Neural cell (in vitro differentiated cells): ENCODE measurements at regions not wholly inside any gene's neighbourhood (a gene's known extent, or its start where the extent isn't known, plus 50 kb on each side); places are given as distances from the start of the nearest gene placed in this dataset.

Source experiments
- H2AFZ ChIP-seq: fragments of 200-600, 300-800 bp; sonication (generic), shearing (Covaris generic); 2 replicates; pipeline ENCODE4 v1.6.0; 2014; ENCODE audit warnings: low read depth, mild to moderate bottlenecking, antibody characterized with exemption, low read length, moderate library complexity
- H3F3A ChIP-seq: fragments of 200-600 bp; shearing (Covaris generic); 2 replicates; pipeline ENCODE4 v1.6.1; 2016; ENCODE audit warnings: mild to moderate bottlenecking, moderate library complexity, mixed read lengths, antibody characterized with exemption, low read length; ENCODE audit not compliant: insufficient read depth, poor library complexity, severe bottlenecking
- H3K27ac ChIP-seq: fragments of 200-600, 300-800 bp; sonication (generic), shearing (Covaris generic); 2 replicates; pipeline ENCODE4 v1.5.1; 2014; ENCODE audit warnings: mild to moderate bottlenecking, low read length, moderate library complexity
- H3K27me3 ChIP-seq: fragments of 300-800, 200-600 bp; sonication (generic), shearing (Covaris generic); 2 replicates; pipeline ENCODE4 v1.6.0; 2014; ENCODE audit warnings: mild to moderate bottlenecking, low read depth, low read length, moderate library complexity; ENCODE audit not compliant: insufficient read depth
- H3K36me3 ChIP-seq: fragments of 300-800, 200-600 bp; sonication (generic), shearing (Covaris generic); 2 replicates; pipeline ENCODE4 v1.5.1; 2014; ENCODE audit warnings: mild to moderate bottlenecking, antibody characterized with exemption, low read length, moderate library complexity; ENCODE audit not compliant: insufficient read depth
- H3K4me2 ChIP-seq: fragments of 300-800, 200-600 bp; sonication (generic), shearing (Covaris generic); 2 replicates; pipeline ENCODE4 v1.6.0; 2014; ENCODE audit warnings: mild to moderate bottlenecking, low read length
- H3K4me3 ChIP-seq: fragments of 300-800, 200-600 bp; sonication (generic), shearing (Covaris generic); 2 replicates; pipeline ENCODE4 v1.5.1; 2014; ENCODE audit warnings: mild to moderate bottlenecking, low read length, moderate library complexity
- H3K79me2 ChIP-seq: fragments of 200-600 bp; shearing (Covaris generic); replicated peaks from 2 replicates; pipeline ENCODE4 v1.6.0; 2014; ENCODE audit warnings: mild to moderate bottlenecking, low read length, moderate library complexity; ENCODE audit not compliant: insufficient read depth
- H3K9ac ChIP-seq: fragments of 300-800, 200-600 bp; sonication (generic), shearing (Covaris generic); 2 replicates; pipeline ENCODE4 v1.6.1; 2016; ENCODE audit warnings: mild to moderate bottlenecking, low read length, mixed read lengths
- H3K9me2 ChIP-seq: fragments of 200-600 bp; shearing (Covaris generic); 2 replicates; pipeline ENCODE4 v1.6.1; 2016; ENCODE audit warnings: mild to moderate bottlenecking, low read length, mixed read lengths; ENCODE audit not compliant: insufficient read depth
- H3K9me3 ChIP-seq: fragments of 200-600, 300-800 bp; sonication (generic), shearing (Covaris generic); 2 replicates; pipeline ENCODE4 v1.6.1; 2016; ENCODE audit warnings: mild to moderate bottlenecking, mixed run types, low read length, moderate library complexity, mixed read lengths
- H4K20me1 ChIP-seq: fragments of 200-600 bp; shearing (Covaris generic); 2 replicates; pipeline ENCODE4 v1.6.1; 2016; ENCODE audit warnings: mild to moderate bottlenecking, mixed run types; ENCODE audit not compliant: insufficient read depth
- CTCF ChIP-seq: fragments of 450-650 bp; IDR thresholded peaks from 2 replicates; pipeline ENCODE4 v1.5.1; 2014; ENCODE audit warnings: antibody characterized with exemption, mild to moderate bottlenecking, moderate library complexity; ENCODE audit not compliant: poor library complexity, severe bottlenecking
- EP300 ChIP-seq: fragments of 450-650 bp; conservative IDR thresholded peaks from 2 replicates; pipeline ENCODE4 v1.6.1; 2014; ENCODE audit warnings: antibody characterized with exemption, mild to moderate bottlenecking, moderate library complexity; ENCODE audit not compliant: poor library complexity, severe bottlenecking
- EZH2 ChIP-seq: fragments of 200-600, 300-800 bp; shearing (Covaris generic), sonication (generic); IDR thresholded peaks from 2 replicates; pipeline ENCODE4 v1.6.1; 2014; ENCODE audit warnings: antibody characterized with exemption, low read length, borderline replicate concordance, mild to moderate bottlenecking; ENCODE audit not compliant: insufficient read depth, poor library complexity, severe bottlenecking
- MXI1 ChIP-seq: fragments of 450-650 bp; conservative IDR thresholded peaks from 2 replicates; pipeline ENCODE4 v1.6.1; 2014; ENCODE audit warnings: antibody characterized with exemption, mild to moderate bottlenecking; ENCODE audit not compliant: poor library complexity, severe bottlenecking
- POLR2AphosphoS5 ChIP-seq: IDR thresholded peaks from 2 replicates; pipeline ENCODE4 v1.6.1; 2012
- RAD21 ChIP-seq: fragments of 450-650 bp; conservative IDR thresholded peaks from 2 replicates; pipeline ENCODE4 v1.6.1; 2014; ENCODE audit warnings: antibody characterized with exemption, mild to moderate bottlenecking, moderate library complexity
- REST ChIP-seq: IDR thresholded peaks from 2 replicates; pipeline ENCODE4 v1.6.1; 2012; ENCODE audit warnings: borderline replicate concordance
- SMC3 ChIP-seq: fragments of 450-650 bp; conservative IDR thresholded peaks from 2 replicates; pipeline ENCODE4 v1.6.1; 2014; ENCODE audit warnings: antibody characterized with exemption, mild to moderate bottlenecking, moderate library complexity; ENCODE audit not compliant: poor library complexity
- TAF1 ChIP-seq: IDR thresholded peaks from 2 replicates; pipeline ENCODE4 v1.6.1; 2012; ENCODE audit warnings: low read depth

DNA sequence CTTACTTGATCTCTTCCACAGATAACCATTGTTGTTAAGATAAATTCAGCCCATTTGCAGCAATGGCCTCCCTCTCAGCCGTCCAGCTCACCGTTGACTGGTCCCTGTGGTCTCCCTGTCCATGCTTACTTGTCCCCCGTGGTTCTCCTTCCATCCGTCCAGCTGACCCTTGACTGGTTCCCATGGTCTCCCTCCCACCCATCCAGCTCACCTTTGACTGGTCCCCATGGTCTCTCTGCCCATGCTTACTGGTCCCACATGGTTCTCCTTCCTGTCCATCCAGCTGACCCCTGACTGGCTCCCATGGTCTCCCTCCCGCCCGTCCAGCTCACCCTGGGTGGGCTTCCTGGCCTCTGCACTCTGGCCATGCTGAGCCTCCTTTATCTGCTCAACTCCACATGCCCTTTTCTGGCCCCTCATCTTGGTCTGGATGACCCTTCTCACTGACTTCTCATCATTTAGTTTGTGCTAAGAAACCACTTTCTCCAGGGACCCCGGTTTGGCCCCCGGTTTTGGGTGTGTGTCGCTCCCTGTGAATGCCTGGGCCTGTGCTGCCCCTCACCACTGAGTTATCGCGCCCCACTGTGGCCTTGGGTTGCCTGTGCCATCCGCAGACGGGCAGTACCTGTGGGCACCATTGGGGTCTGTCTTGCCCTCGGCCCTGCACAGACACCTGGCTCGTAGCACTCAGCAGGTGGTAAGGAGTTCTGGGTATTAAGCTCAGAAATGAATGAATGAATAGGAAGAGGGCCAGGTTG is 146.4 kb downstream of the ERMARD start:
- Histone ChIP-seq H3F3A (no peaks in the 10 kb centered on the region), H3K9me2 (no peaks in the 10 kb centered on the region), H3K9ac (no peak overlapping the region), H2AFZ (no peak overlapping the region), H3K4me3 (no peak overlapping the region), H3K27ac (no peak overlapping the region), H3K4me2 (no peak overlapping the region), H3K27me3 (no peaks in the 10 kb centered on the region), H4K20me1 (no peaks in the 10 kb centered on the region), H3K79me2 (no peaks in the 10 kb centered on the region), H3K36me3 (no peaks in the 10 kb centered on the region), H3K9me3 (no peaks in the 10 kb centered on the region)
- TF ChIP-seq EP300 (no peak), SMC3 (no peak), CTCF (no peak), TAF1 (no peak), REST (no peak), POLR2AphosphoS5 (no peak), EZH2 (no peak), MXI1 (no peak), RAD21 (no peak)

GRCh38 chr6:169896826-169897456 is 145.5 kb downstream of the ERMARD start:
- Histone ChIP-seq H3K9ac (no peak overlapping the region), H3K27me3 (no peaks in the 10 kb centered on the region), H3K36me3 (no peaks in the 10 kb centered on the region), H3K9me3 (no peaks in the 10 kb centered on the region), H3K9me2 (no peaks in the 10 kb centered on the region), H3K27ac (no peak overlapping the region), H4K20me1 (no peaks in the 10 kb centered on the region), H3K4me2 (no peak overlapping the region), H2AFZ (no peak overlapping the region), H3K79me2 (no peaks in the 10 kb centered on the region), H3K4me3 (no peak overlapping the region), H3F3A (no peaks in the 10 kb centered on the region)
- no peak for TF ChIP-seq CTCF
